ENCODE measurements at regions not wholly inside any gene's neighbourhood (a gene's known extent, or its start where the extent isn't known, plus 50 kb on each side); places are given as distances from the start of the nearest gene placed in this dataset.

- Histone ChIP-seq H3K27me3 (ENCODE audit: insufficient read depth, low read depth) (no peaks in the 10 kb centered on the region), H4K20me1 (ENCODE audit: insufficient read depth) (no peaks in the 10 kb centered on the region), H3K9me2 (ENCODE audit: insufficient read depth) (no peaks in the 10 kb centered on the region), H3F3A (ENCODE audit: insufficient read depth, low read depth) (no peaks in the 10 kb centered on the region), H3K4me3 (no peak overlapping the region), H3K79me2 (ENCODE audit: low read depth) (no peaks in the 10 kb centered on the region), H2AFZ (no peak overlapping the region), H3K27ac (no peak overlapping the region), H3K4me1 (replicated peaks; ENCODE audit: insufficient read depth) (no peaks in the 10 kb centered on the region), H3K4me2 (no peak overlapping the region), H3K9me3 (ENCODE audit: insufficient read depth, low read depth) (no peaks in the 10 kb centered on the region), H3K36me3 (ENCODE audit: low read depth) (no peaks in the 10 kb centered on the region)
- BruUV-seq (replicated peaks) = no TSS peak
- ChIA-PET CTCF (no interaction called here), POLR2A (ENCODE audit: unreplicated experiment) (no interaction called here)
- TF ChIP-seq EZH2 (IDR thresholded peaks at IDR 0.05; ENCODE audit: low read depth) (no peak), CTCF (conservative IDR thresholded peaks at IDR 0.05) (no peak)
- DNase-seq = no peak
- intact Hi-C loops (cut with micrococcal nuclease; ENCODE audit: unreplicated experiment) = no loop called here
These were observed 122.8 kb upstream of the MAP3K1 start for GRCh38 chr5:56692359-56693219.

GRCh38 chr5:56688402-56688801 lies 126.9 kb upstream of the MAP3K1 start:
- no peaks in the 10 kb centered on the region for H3K79me2 ChIP-seq (ENCODE audit: low read depth)
- no peak overlapping the region for H3K27ac ChIP-seq
- H3K9me3 ChIP-seq (ENCODE audit: insufficient read depth, low read depth) = no peaks in the 10 kb centered on the region
- POLR2A ChIA-PET (ENCODE audit: unreplicated experiment) = no interaction called here
- no peaks in the 10 kb centered on the region for H4K20me1 ChIP-seq (ENCODE audit: insufficient read depth)
- TF ChIP-seq CTCF (conservative IDR thresholded peaks at IDR 0.05) (no peak), EZH2 (IDR thresholded peaks at IDR 0.05; ENCODE audit: low read depth) (no peak)
- DNase-seq = no peak
- no peaks in the 10 kb centered on the region for H3K27me3 ChIP-seq (ENCODE audit: insufficient read depth, low read depth)
- H3F3A ChIP-seq (ENCODE audit: insufficient read depth, low read depth) = no peaks in the 10 kb centered on the region
- H3K9me2 ChIP-seq (ENCODE audit: insufficient read depth) = no peaks in the 10 kb centered on the region
- intact Hi-C loops (cut with micrococcal nuclease; ENCODE audit: unreplicated experiment) = no loop called here
- H3K4me2 ChIP-seq = no peak overlapping the region
- no peak overlapping the region for H2AFZ ChIP-seq
- no TSS peak for BruUV-seq (replicated peaks)
- CTCF ChIA-PET = no interaction called here
- no peaks in the 10 kb centered on the region for H3K4me1 ChIP-seq (replicated peaks; ENCODE audit: insufficient read depth)
- no peak overlapping the region for H3K4me3 ChIP-seq
- H3K36me3 ChIP-seq (ENCODE audit: low read depth) = no peaks in the 10 kb centered on the region

GRCh38 chr5:56686337-56687195 lies 128.8 kb upstream of the MAP3K1 start:
- Histone ChIP-seq H3K4me3 (no peak overlapping the region), H4K20me1 (ENCODE audit: insufficient read depth) (no peaks in the 10 kb centered on the region), H2AFZ (no peak overlapping the region), H3K79me2 (ENCODE audit: low read depth) (no peaks in the 10 kb centered on the region), H3K9me2 (ENCODE audit: insufficient read depth) (no peaks in the 10 kb centered on the region), H3K4me1 (replicated peaks; ENCODE audit: insufficient read depth) (no peaks in the 10 kb centered on the region), H3K27me3 (ENCODE audit: insufficient read depth, low read depth) (no peaks in the 10 kb centered on the region), H3K9me3 (ENCODE audit: insufficient read depth, low read depth) (no peaks in the 10 kb centered on the region), H3K27ac (no peak overlapping the region), H3K4me2 (no peak overlapping the region), H3F3A (ENCODE audit: insufficient read depth, low read depth) (no peaks in the 10 kb centered on the region), H3K36me3 (ENCODE audit: low read depth) (no peaks in the 10 kb centered on the region)
- DNase-seq = no peak
- intact Hi-C loops (cut with micrococcal nuclease; ENCODE audit: unreplicated experiment) = no loop called here
- POLR2A ChIA-PET (ENCODE audit: unreplicated experiment) = no interaction called here
- BruUV-seq (replicated peaks) = no TSS peak
- CTCF ChIA-PET = no interaction called here
- TF ChIP-seq CTCF (conservative IDR thresholded peaks at IDR 0.05) = no peak
- no peak for TF ChIP-seq EZH2 (IDR thresholded peaks at IDR 0.05; ENCODE audit: low read depth)

Data from PC-9 (cell line).